ENCODE measurements at regions not wholly inside any gene's neighbourhood (a gene's known extent, or its start where the extent isn't known, plus 50 kb on each side); places are given as distances from the start of the nearest gene placed in this dataset.

- TF ChIP-seq ZNF569 (CRISPR knock-in tag; IDR thresholded peaks at IDR 0.05; ENCODE audit: borderline replicate concordance) (no peak), TEF (CRISPR knock-in tag; IDR thresholded peaks at IDR 0.05) (no peak), ATF3 (CRISPR knock-in tag; IDR thresholded peaks at IDR 0.05) (peak; percentile 20; the same call in 1 of the 2 replicates), RXRB (CRISPR knock-in tag; IDR thresholded peaks at IDR 0.05; ENCODE audit: borderline replicate concordance) (peak; percentile 26; the same call in 1 of the 2 replicates), SOX6 (IDR thresholded peaks at IDR 0.05) (no peak), SOX6 (CRISPR knock-in tag; IDR thresholded peaks at IDR 0.05) (peak; percentile 28; the same call in 1 of the 2 replicates), ZNF24 (IDR thresholded peaks at IDR 0.05) (no peak), ZNF7 (CRISPR knock-in tag; IDR thresholded peaks at IDR 0.05) (no peak), ATF7-NPFF (CRISPR knock-in tag; IDR thresholded peaks at IDR 0.05; ENCODE audit: low read depth) (no peak)
- TF ChIP-seq, protein P1, sequence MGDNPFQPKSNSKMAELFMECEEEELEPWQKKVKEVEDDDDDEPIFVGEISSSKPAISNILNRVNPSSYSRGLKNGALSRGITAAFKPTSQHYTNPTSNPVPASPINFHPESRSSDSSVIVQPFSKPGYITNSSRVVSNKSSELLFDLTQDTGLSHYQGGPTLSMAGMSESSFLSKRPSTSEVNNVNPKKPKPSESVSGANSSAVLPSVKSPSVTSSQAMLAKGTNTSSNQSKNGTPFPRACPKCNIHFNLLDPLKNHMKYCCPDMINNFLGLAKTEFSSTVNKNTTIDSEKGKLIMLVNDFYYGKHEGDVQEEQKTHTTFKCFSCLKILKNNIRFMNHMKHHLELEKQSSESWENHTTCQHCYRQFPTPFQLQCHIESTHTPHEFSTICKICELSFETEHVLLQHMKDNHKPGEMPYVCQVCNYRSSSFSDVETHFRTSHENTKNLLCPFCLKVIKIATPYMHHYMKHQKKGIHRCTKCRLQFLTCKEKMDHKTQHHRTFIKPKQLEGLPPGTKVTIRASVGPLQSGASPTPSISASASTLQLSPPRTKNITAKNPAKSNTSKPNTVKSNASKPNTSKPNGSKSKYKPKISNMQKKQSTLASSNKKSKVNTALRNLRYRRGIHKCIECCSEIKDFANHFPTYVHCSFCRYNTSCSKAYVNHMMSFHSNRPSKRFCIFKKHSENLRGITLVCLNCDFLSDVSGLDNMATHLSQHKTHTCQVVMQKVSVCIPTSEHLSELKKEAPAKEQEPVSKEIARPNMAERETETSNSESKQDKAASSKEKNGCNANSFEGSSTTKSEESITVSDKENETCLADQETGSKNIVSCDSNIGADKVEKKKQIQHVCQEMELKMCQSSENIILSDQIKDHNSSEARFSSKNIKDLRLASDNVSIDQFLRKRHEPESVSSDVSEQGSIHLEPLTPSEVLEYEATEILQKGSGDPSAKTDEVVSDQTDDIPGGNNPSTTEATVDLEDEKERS (CRISPR knock-in tag; IDR thresholded peaks at IDR 0.05) = peak; percentile 78; the same call in 1 of the 2 replicates
These were observed 203.0 kb downstream of the TOMM20 start (continued) for GRCh38 chr1:234925440-234926263.
